ENCODE measurements at regions not wholly inside any gene's neighbourhood (a gene's known extent, or its start where the extent isn't known, plus 50 kb on each side); places are given as distances from the start of the nearest gene placed in this dataset.

DNA sequence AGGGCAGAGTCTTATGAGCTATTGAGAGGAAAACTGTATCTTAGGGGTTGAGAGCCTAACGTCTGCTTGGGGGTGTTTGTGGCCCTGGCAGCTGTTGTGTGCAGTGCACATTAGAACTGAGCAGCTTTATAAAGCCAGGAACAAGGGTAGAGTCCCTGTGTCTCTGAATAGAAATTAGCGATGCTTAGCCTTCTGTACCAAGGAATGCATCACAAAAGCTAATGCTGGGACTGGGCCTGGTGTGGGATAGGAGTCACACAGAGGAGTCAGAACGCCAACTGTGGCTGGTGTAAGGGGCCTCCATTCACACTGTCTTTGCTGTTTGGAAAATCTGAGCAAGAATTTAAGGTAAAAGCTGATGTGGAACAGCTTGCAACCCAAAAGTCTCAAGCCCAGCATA is 283.2 kb downstream of the SOX11 start:
- Histone ChIP-seq H3K4me3 (no peak overlapping the region), H3K27me3 (no peaks in the 10 kb centered on the region), H3K9me3 (no peaks in the 10 kb centered on the region), H3K27ac (no peak overlapping the region), H3K36me3 (no peaks in the 10 kb centered on the region), H3K4me1 (no peaks in the 10 kb centered on the region)
- no peak for DNase-seq
- TF ChIP-seq POLR2A (IDR thresholded peaks at IDR 0.05) (no peak), CTCF (IDR thresholded peaks at IDR 0.05) (no peak)

- no peaks in the 10 kb centered on the region for H3K4me1 ChIP-seq
- H3K36me3 ChIP-seq = no peaks in the 10 kb centered on the region
- H3K27me3 ChIP-seq = no peaks in the 10 kb centered on the region
- no peaks in the 10 kb centered on the region for H3K9me3 ChIP-seq
- no peak for TF ChIP-seq CTCF (IDR thresholded peaks at IDR 0.05)
- no peak for TF ChIP-seq POLR2A (IDR thresholded peaks at IDR 0.05)
- H3K27ac ChIP-seq = no peak overlapping the region
- DNase-seq = no peak
- no peak overlapping the region for H3K4me3 ChIP-seq
Observed at GRCh38 chr2:5976531-5977065, 284.4 kb downstream of the SOX11 start.

DNA sequence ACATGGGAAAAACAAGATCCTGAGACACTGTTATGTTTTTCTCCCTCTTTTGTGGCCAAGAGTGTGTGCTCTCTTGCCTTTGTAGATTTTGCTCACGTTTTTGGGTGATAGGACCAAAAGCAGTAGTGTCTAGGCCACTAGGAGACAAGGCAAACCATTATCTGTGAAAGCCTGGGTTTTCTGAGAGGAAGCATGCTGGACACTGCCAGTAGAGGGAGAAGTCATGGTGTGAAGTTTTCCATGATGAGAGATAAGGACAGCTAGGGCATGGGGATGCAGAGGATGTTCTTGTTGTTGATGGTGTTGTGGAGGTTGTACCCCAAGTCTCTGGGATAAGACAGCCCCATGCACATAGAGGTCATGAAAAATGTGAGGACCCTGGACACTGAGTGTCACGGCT is 285.3 kb downstream of the SOX11 start:
- DNase-seq = no peak
- H3K4me3 ChIP-seq = no peak overlapping the region
- H3K27ac ChIP-seq = no peak overlapping the region
- TF ChIP-seq CTCF (IDR thresholded peaks at IDR 0.05) (no peak), POLR2A (IDR thresholded peaks at IDR 0.05) (no peak)
- no peaks in the 10 kb centered on the region for H3K36me3 ChIP-seq
- H3K9me3 ChIP-seq = no peaks in the 10 kb centered on the region
- H3K4me1 ChIP-seq = no peaks in the 10 kb centered on the region
- H3K27me3 ChIP-seq = no peaks in the 10 kb centered on the region

DNA sequence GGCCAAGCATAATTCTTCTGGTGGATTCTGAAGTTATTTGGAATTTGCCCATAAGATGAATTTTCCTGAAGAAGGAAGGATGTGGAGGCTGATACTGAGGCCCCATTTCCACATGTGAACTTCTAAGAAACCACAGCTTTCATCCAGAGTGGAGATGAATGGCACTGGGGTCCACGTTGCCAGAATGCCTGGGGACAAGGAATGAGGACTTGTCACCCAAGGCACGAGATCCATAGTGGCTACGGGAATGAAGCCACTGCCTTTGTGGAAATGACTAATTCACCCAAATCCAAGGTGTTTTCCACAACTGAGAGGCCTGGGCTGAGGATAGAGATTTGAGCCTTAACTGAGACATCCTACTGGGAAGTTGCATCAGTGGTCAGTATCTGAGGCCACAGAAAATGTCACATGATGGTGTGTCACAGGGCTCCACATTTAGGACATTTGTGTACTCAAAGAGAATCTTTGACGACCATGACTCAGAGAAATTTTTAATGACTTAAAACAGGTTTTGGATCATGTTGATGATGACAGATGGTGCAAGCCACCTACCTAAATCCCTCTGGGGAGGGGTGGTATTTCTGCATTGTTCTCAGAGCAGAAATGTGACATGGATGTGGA is 286.1 kb downstream of the SOX11 start:
- TF ChIP-seq CTCF (IDR thresholded peaks at IDR 0.05) (no peak), POLR2A (IDR thresholded peaks at IDR 0.05) (no peak)
- Histone ChIP-seq H3K27ac (no peak overlapping the region), H3K9me3 (no peaks in the 10 kb centered on the region), H3K4me3 (no peak overlapping the region), H3K27me3 (no peaks in the 10 kb centered on the region), H3K4me1 (no peaks in the 10 kb centered on the region), H3K36me3 (no peaks in the 10 kb centered on the region)
- no peak for DNase-seq

- no peaks in the 10 kb centered on the region for H3K27me3 ChIP-seq
- DNase-seq = no peak
- H3K4me1 ChIP-seq = no peaks in the 10 kb centered on the region
- H3K27ac ChIP-seq = no peak overlapping the region
- no peaks in the 10 kb centered on the region for H3K9me3 ChIP-seq
- H3K4me3 ChIP-seq = no peak overlapping the region
- TF ChIP-seq POLR2A (IDR thresholded peaks at IDR 0.05) (no peak), CTCF (IDR thresholded peaks at IDR 0.05) (no peak)
- H3K36me3 ChIP-seq = no peaks in the 10 kb centered on the region
Observed at GRCh38 chr2:5980450-5981190, 288.4 kb downstream of the SOX11 start.

Data from Peyer's patch (tissue), 4 donors.